ENCODE measurements at regions not wholly inside any gene's neighbourhood (a gene's known extent, or its start where the extent isn't known, plus 50 kb on each side); places are given as distances from the start of the nearest gene placed in this dataset.

GRCh38 chr15:81948222-81948621 lies 97.6 kb downstream of the MEX3B start:
- intact Hi-C loops (cut with DNase I): no loop called here
- H3K27me3 ChIP-seq: no peaks in the 10 kb centered on the region
- DNase-seq (no peak), ATAC-seq (no peak)
- no peak overlapping the region for H3K27ac ChIP-seq
- H3K9me3 ChIP-seq: no peaks in the 10 kb centered on the region
- no peaks in the 10 kb centered on the region for H3K4me1 ChIP-seq
- no peaks in the 10 kb centered on the region for H3K36me3 ChIP-seq (replicated peaks in 1 of 2; ENCODE audit: insufficient read depth in 1 of 2, low read depth in 2 of 2)
- H3K4me3 ChIP-seq: no peak overlapping the region
- TF ChIP-seq POLR2A (IDR thresholded peaks at IDR 0.05): no peak
- TF ChIP-seq CTCF (IDR thresholded peaks at IDR 0.05): no peak
- 66 to 94% methylated on average over 8 of the region's 8 CpGs for WGBS, 2 donors

GRCh38 chr15:81947548-81947947 lies 98.3 kb downstream of the MEX3B start:
- intact Hi-C loops (cut with DNase I): no loop called here
- Histone ChIP-seq H3K27me3 (no peaks in the 10 kb centered on the region), H3K9me3 (no peaks in the 10 kb centered on the region), H3K36me3 (replicated peaks in 1 of 2; ENCODE audit: insufficient read depth in 1 of 2, low read depth in 2 of 2) (no peaks in the 10 kb centered on the region), H3K4me1 (no peaks in the 10 kb centered on the region), H3K27ac (no peak overlapping the region), H3K4me3 (no peak overlapping the region)
- 54 to 64% methylated on average over 2 of the region's 2 CpGs for WGBS, 2 donors
- TF ChIP-seq POLR2A (IDR thresholded peaks at IDR 0.05): no peak
- TF ChIP-seq CTCF (IDR thresholded peaks at IDR 0.05): no peak
- ATAC-seq (no peak), DNase-seq (no peak)

- WGBS, 2 donors: 62 to 69% methylated on average over 6 of the region's 6 CpGs
- TF ChIP-seq CTCF (IDR thresholded peaks at IDR 0.05) (no peak), POLR2A (IDR thresholded peaks at IDR 0.05) (no peak)
Measured at GRCh38 chr15:81945014-81945615, 100.7 kb downstream of the MEX3B start.

GRCh38 chr15:81942655-81943195 lies 103.1 kb downstream of the MEX3B start:
- DNase-seq (no peak), ATAC-seq (no peak)
- intact Hi-C loops (cut with DNase I): no loop called here
- Histone ChIP-seq H3K4me3 (no peak overlapping the region), H3K9me3 (no peaks in the 10 kb centered on the region), H3K27me3 (no peaks in the 10 kb centered on the region), H3K27ac (no peak overlapping the region), H3K36me3 (replicated peaks in 1 of 2; ENCODE audit: insufficient read depth in 1 of 2, low read depth in 2 of 2) (no peaks in the 10 kb centered on the region), H3K4me1 (no peaks in the 10 kb centered on the region)
- WGBS, 2 donors: 49 to 63% methylated on average over 3 of the region's 3 CpGs
- TF ChIP-seq POLR2A (IDR thresholded peaks at IDR 0.05): no peak
- no peak for TF ChIP-seq CTCF (IDR thresholded peaks at IDR 0.05)

More at GRCh38 chr15:81945014-81945615, 100.7 kb downstream of the MEX3B start:
- Histone ChIP-seq H3K27ac (no peak overlapping the region), H3K27me3 (no peaks in the 10 kb centered on the region), H3K36me3 (replicated peaks in 1 of 2; ENCODE audit: insufficient read depth in 1 of 2, low read depth in 2 of 2) (no peaks in the 10 kb centered on the region), H3K4me1 (no peaks in the 10 kb centered on the region), H3K9me3 (no peaks in the 10 kb centered on the region), H3K4me3 (no peak overlapping the region)
- ATAC-seq (no peak), DNase-seq (no peak)
- intact Hi-C loops (cut with DNase I): no loop called here

- Histone ChIP-seq H3K4me1 (no peaks in the 10 kb centered on the region), H3K27ac (no peak overlapping the region), H3K36me3 (replicated peaks in 1 of 2; ENCODE audit: insufficient read depth in 1 of 2, low read depth in 2 of 2) (no peaks in the 10 kb centered on the region), H3K4me3 (no peak overlapping the region), H3K27me3 (no peaks in the 10 kb centered on the region), H3K9me3 (no peaks in the 10 kb centered on the region)
- 23 to 65% methylated on average over 1 of the region's 1 CpG for WGBS, 2 donors
- ATAC-seq (no peak), DNase-seq (no peak)
- intact Hi-C loops (cut with DNase I): no loop called here
- TF ChIP-seq CTCF (IDR thresholded peaks at IDR 0.05) (no peak), POLR2A (IDR thresholded peaks at IDR 0.05) (no peak)
Measured at GRCh38 chr15:81942157-81942556, 103.7 kb downstream of the MEX3B start.
